H1 (cell line): ENCODE measurements at regions not wholly inside any gene's neighbourhood (a gene's known extent, or its start where the extent isn't known, plus 50 kb on each side); places are given as distances from the start of the nearest gene placed in this dataset.

Source experiments
- BACH1 ChIP-seq: IDR thresholded peaks from 2 replicates; pipeline ENCODE4 v1.6.1; 2012; ENCODE audit warnings: low read length, improper control_type of control experiment
- CREB1 ChIP-seq: IDR thresholded peaks from 2 replicates; pipeline ENCODE4 v1.6.1; 2012; ENCODE audit warnings: inconsistent platforms
- CTCF ChIP-seq, 3 experiments: IDR thresholded peaks; 1 replicate in 2 of 3; 2 replicates in 1 of 3; pipeline versions ENCODE4 v1.5.1 to v1.6.1; 2011; ENCODE audit warnings: low read length in 3 of 3, mild to moderate bottlenecking in 3 of 3, inconsistent platforms in 2 of 3, low read depth in 1 of 3, moderate library complexity in 1 of 3; ENCODE audit not compliant: insufficient read depth in 1 of 3; ENCODE audit errors: control extremely low read depth in 1 of 3
- HDAC6 ChIP-seq: IDR thresholded peaks from one replicate; pipeline ENCODE4 v1.7.1; 2012; ENCODE audit warnings: low read depth, mild to moderate bottlenecking, inconsistent platforms, low read length, moderate library complexity
- JUND ChIP-seq: IDR thresholded peaks from 2 replicates; pipeline ENCODE4 v1.6.1; 2011; ENCODE audit warnings: mild to moderate bottlenecking, improper control_type of control experiment, low read length
- POLR2A ChIP-seq, 2 experiments: IDR thresholded peaks; 1 replicate in 1 of 2; 2 replicates in 1 of 2; pipeline ENCODE4 v1.6.1; 2011; ENCODE audit warnings: low read depth in 2 of 2, low read length in 2 of 2, mild to moderate bottlenecking in 2 of 2; ENCODE audit errors: control extremely low read depth in 1 of 2
- POLR2AphosphoS5 ChIP-seq: IDR thresholded peaks from 2 replicates; pipeline ENCODE4 v1.6.1; 2011; ENCODE audit warnings: low read depth, low read length

- TF ChIP-seq HDAC6 (no peak), CTCF (IDR thresholded peaks at IDR 0.05; ENCODE audit: control extremely low read depth in 1 of 3, insufficient read depth in 1 of 3, low read depth in 1 of 3, low read length in 3 of 3) (no peak), JUND (no peak), CREB1 (no peak), POLR2A (IDR thresholded peaks at IDR 0.05; ENCODE audit: control extremely low read depth in 1 of 2, low read depth in 2 of 2, low read length in 2 of 2) (no peak), BACH1 (no peak), POLR2AphosphoS5 (no peak)
These were observed 66.0 kb upstream of the FCN1 start for GRCh38 chr9:134983506-134984371.
